Mammary epithelial cell (primary cell): ENCODE measurements at regions not wholly inside any gene's neighbourhood (a gene's known extent, or its start where the extent isn't known, plus 50 kb on each side); places are given as distances from the start of the nearest gene placed in this dataset.

Experiments used
- EZH2 ChIP-seq: IDR thresholded peaks from 2 replicates; pipeline ENCODE4 v1.6.1; 2012; ENCODE audit warnings: low read length, inconsistent platforms, borderline replicate concordance
- TF ChIP-seq, protein P1 (sequence below), 2 donors: IDR thresholded peaks in 1 of 2; conservative IDR thresholded peaks in 1 of 2; 2 replicates each; pipeline ENCODE4 v1.5.1; 2011 to 2012; ENCODE audit warnings: inconsistent platforms in 2 of 2, low read length in 2 of 2, mild to moderate bottlenecking in 2 of 2, control low read depth in 1 of 2, low read depth in 1 of 2; ENCODE audit not compliant: insufficient read depth in 1 of 2; ENCODE audit errors: extremely low read depth in 1 of 2

DNA sequence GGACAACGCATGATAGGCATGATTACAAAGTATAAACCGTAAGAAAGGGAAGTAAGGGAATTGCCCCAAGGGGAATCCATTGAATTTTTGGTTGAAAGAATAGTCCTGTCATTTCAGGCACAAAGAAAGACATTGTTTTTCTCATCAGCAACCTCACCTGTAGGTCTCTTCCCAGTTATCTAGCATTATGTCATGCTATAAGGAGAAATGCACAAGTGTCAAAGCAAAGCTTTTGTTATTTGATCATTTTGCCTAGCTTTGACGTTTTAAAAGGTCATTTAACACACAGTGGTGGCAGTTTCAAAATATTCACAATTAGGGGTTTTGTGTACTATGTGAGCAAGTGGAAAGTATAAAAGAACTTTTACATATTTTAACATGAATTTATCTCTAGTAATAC lies 796.2 kb upstream of the MIR17HG start:
- TF ChIP-seq, protein P1, sequence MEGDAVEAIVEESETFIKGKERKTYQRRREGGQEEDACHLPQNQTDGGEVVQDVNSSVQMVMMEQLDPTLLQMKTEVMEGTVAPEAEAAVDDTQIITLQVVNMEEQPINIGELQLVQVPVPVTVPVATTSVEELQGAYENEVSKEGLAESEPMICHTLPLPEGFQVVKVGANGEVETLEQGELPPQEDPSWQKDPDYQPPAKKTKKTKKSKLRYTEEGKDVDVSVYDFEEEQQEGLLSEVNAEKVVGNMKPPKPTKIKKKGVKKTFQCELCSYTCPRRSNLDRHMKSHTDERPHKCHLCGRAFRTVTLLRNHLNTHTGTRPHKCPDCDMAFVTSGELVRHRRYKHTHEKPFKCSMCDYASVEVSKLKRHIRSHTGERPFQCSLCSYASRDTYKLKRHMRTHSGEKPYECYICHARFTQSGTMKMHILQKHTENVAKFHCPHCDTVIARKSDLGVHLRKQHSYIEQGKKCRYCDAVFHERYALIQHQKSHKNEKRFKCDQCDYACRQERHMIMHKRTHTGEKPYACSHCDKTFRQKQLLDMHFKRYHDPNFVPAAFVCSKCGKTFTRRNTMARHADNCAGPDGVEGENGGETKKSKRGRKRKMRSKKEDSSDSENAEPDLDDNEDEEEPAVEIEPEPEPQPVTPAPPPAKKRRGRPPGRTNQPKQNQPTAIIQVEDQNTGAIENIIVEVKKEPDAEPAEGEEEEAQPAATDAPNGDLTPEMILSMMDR (conservative IDR thresholded peaks at IDR 0.05 in 1 of 2, IDR thresholded peaks at IDR 0.05 in 1 of 2; ENCODE audit: extremely low read depth in 1 of 2, insufficient read depth in 1 of 2, low read depth in 1 of 2, low read length in 2 of 2): no peak
- TF ChIP-seq EZH2: no peak
